VCaP (cell line): ENCODE measurements at regions not wholly inside any gene's neighbourhood (a gene's known extent, or its start where the extent isn't known, plus 50 kb on each side); places are given as distances from the start of the nearest gene placed in this dataset.

ENCODE experiments used
- H3K27ac ChIP-seq: fragments of 450-650 bp; 2 replicates; pipeline ENCODE4 v1.5.1; 2017
- CTCF ChIP-seq: fragments of 450-650 bp; conservative IDR thresholded peaks from 2 replicates; pipeline ENCODE4 v1.5.1; 2017; ENCODE audit warnings: mild to moderate bottlenecking, moderate library complexity

DNA sequence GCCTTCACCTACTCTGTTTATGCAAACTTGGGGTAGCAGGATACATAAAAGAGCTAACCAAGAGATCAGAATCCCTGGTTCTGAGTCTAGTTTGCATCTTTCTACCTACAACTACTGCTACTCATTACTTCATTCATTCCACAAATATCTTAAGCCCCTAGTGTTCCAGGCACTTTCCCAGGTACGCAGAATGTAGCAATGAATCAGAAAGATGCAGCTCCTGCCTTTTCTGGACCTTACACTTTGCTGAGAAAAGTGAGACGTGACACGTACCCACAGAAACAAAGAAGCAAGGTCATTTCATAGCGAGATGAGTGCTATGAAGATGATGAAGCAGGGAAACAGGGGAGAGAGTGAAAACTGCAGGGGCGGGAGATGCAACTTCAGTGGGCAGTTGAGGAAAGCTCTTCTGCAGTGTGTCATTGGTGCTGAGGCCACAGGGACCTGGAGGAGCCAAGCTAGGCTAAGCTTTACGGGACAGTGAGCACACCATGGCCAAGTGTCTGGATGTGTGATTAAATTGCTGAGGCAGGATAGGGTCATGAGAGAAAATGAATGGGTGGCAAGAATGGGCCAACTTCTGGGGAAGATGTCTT lies 167.9 kb downstream of the TNFSF18 start:
- H3K27ac ChIP-seq: no peak overlapping the region
- TF ChIP-seq CTCF: no peak

DNA sequence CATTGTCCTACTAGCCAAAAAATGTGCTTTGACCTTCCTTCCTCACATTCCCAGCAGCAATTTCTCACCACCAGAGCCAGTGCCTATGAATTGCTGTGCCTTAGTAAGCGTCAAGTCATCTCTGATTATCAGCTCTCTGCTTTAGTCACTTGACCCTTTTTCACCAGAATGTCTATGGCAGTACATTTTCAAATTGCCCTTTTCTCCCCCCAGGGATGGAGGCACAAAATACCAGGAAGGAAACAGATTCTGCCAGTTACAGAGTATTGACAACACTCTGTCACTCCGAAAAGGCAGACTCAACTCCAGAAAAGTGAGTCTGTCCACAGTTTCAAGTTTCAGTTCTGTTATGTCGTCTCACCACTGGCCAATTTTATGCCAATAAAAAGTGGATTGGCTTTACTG lies 167.4 kb downstream of the TNFSF18 start:
- TF ChIP-seq CTCF: no peak
- no peak overlapping the region for H3K27ac ChIP-seq

GRCh38 chr1:172883844-172884243 lies 166.9 kb downstream of the TNFSF18 start:
- no peak for TF ChIP-seq CTCF
- H3K27ac ChIP-seq: no peak overlapping the region

- H3K27ac ChIP-seq: no peak overlapping the region
- TF ChIP-seq CTCF: no peak
These were observed 165.3 kb downstream of the TNFSF18 start for GRCh38 chr1:172885411-172885810.

DNA sequence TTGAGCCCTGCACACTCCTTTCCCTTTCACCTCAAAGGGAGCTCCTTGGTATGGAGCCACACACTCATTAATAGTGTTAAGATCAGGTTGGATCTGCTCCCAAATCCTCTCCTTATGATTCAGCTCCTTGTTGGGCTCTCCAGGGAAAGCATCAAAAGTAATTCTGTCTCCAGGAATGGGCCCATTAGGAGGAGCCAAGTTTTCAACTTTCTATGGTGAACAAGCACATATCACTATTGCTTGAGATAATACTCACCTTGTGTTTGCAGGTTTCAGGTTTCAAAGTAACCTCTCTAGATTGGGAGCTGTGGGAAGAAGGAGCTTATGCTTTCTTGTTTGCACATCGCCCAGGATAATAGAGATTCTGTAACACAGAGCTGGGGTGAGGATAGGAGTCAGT lies 164.8 kb downstream of the TNFSF18 start:
- no peak for TF ChIP-seq CTCF
- H3K27ac ChIP-seq: no peak overlapping the region

- TF ChIP-seq CTCF: no peak
- H3K27ac ChIP-seq: no peak overlapping the region
These were observed 163.6 kb downstream of the TNFSF18 start for GRCh38 chr1:172887162-172887561.

DNA sequence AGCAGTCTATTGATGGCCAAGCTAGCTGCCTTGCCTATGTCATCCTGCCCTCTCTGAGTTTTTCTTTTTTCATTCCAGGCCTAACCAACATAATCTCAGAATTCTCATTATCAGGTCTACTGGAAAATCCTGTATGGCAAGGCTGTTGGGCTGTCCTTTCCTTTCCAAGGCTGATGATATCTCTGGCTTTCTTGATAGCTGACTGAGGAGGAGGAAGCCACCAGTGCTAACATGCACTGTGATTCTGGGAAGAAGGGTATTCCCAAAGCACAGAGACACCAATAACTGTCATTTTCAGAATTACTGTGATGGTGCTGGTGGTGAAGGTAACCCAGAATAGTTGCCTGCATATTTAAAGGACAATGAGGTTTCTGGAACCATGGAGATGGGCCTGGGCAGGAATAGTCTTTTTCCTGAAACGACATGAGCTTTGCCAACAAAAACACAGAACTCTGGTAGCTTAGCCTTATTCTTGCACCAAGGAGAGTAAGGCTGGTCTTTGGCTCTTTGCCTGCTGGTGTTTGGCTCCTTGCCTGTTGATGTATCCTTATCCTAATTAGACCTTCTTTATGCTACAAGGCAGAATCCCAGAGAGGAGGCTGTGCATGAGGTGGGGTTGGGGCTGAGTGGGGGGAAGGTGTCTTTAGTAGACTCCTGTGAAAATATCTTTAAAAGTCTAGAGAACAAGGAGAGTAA lies 157.4 kb downstream of the TNFSF18 start:
- H3K27ac ChIP-seq: peak overlapping the region; percentile 84
- TF ChIP-seq CTCF: no peak
